K562 (cell line): ENCODE measurements at regions not wholly inside any gene's neighbourhood (a gene's known extent, or its start where the extent isn't known, plus 50 kb on each side); places are given as distances from the start of the nearest gene placed in this dataset.

ENCODE experiments used
- ATAC-seq: fragments of 200-7000 bp; cut with Tn5 transposase; 3 replicates; pipeline ENCODE4 v1.9.1; 2020; ENCODE audit warnings: moderate library complexity
- BruUV-seq: library from RNA; stranded (reverse); fragments of 400-500 nt; replicated peaks from 2 replicates; lab custom pipeline; 2021; lab: Mats Ljungman, UMichigan
- CTCF ChIA-PET: fragments of 300-600 bp; formaldehyde crosslinking; extraction: SDS; loops from one replicate; lab custom pipeline; 2021; ENCODE audit warnings: low intra/inter-chr PET ratio; lab: Yijun Ruan, JAX
- POLR2A ChIA-PET: fragments of 300-600, 350-650 bp; sonication (Branson Sonifier 250); formaldehyde crosslinking; extraction: SDS; loops from one replicate; lab custom pipeline; 2021; ENCODE audit warnings: antibody characterized with exemption, inconsistent platforms; lab: Yijun Ruan, JAX
- DNase-seq, 4 experiments: peaks; one replicate each; pipeline versions ENCODE4 v3.0.0 to v3.0.0-alpha.2; 2011 to 2018; ENCODE audit warnings: low spot score in 3 of 4, mixed read lengths in 3 of 4; ENCODE audit errors: extremely low read depth in 1 of 4
- FAIRE-seq: peaks from 2 replicates; lab custom pipeline; 2011; peaks lifted over from hg19 to GRCh38; lab: Jason Lieb, UNC
- H2AFZ ChIP-seq: 2 replicates; pipeline ENCODE4 v1.6.0; 2011; ENCODE audit warnings: low read depth, low read length, control low read depth, inconsistent platforms
- H3K27ac ChIP-seq: fragments of 200-600 bp; 3 replicates; pipeline ENCODE4 v1.8.0; 2011; ENCODE audit warnings: low read depth, mild to moderate bottlenecking, control low read depth, inconsistent platforms, low read length, moderate library complexity, mixed read lengths; ENCODE audit errors: extremely low read depth
- H3K27me3 ChIP-seq, 2 experiments: fragments of 300-600 bp in 1 of 2; 2 replicates in 1 of 2; 3 replicates in 1 of 2; pipeline versions ENCODE4 v1.6.0 to v1.8.0; 2011; ENCODE audit warnings: inconsistent platforms in 2 of 2, low read length in 2 of 2, mild to moderate bottlenecking in 1 of 2, mixed read lengths in 1 of 2, moderate library complexity in 1 of 2; ENCODE audit not compliant: control insufficient read depth in 2 of 2, insufficient read depth in 2 of 2
- H3K36me3 ChIP-seq: fragments of 300-600 bp; 3 replicates; pipeline ENCODE4 v1.8.0; 2011; ENCODE audit warnings: mild to moderate bottlenecking, low read length, inconsistent platforms; ENCODE audit not compliant: control insufficient read depth, insufficient read depth
- H3K4me1 ChIP-seq, 2 experiments: fragments of 200-600 bp in 1 of 2; replicated peaks in 1 of 2; 2 replicates in 1 of 2; 3 replicates in 1 of 2; pipeline versions ENCODE4 v1.5.1 to v1.8.0; 2011; ENCODE audit warnings: inconsistent platforms in 2 of 2, low read length in 2 of 2, mild to moderate bottlenecking in 1 of 2, mixed read lengths in 1 of 2, moderate library complexity in 1 of 2; ENCODE audit not compliant: control insufficient read depth in 2 of 2, insufficient read depth in 2 of 2
- H3K4me2 ChIP-seq: 2 replicates; pipeline ENCODE4 v1.6.1; 2011; ENCODE audit warnings: low read length, control low read depth, inconsistent platforms, mixed read lengths; ENCODE audit not compliant: insufficient read depth
- H3K4me3 ChIP-seq: fragments of 200-600 bp; sonication (generic), shearing (Covaris generic); 2 replicates; pipeline ENCODE4 v1.5.1; 2016; ENCODE audit warnings: control low read depth, inconsistent platforms
- H3K79me2 ChIP-seq: fragments of 200-600 bp; 3 replicates; pipeline ENCODE4 v1.8.0; 2011; ENCODE audit warnings: low read length, inconsistent platforms; ENCODE audit not compliant: control insufficient read depth, insufficient read depth
- H3K9ac ChIP-seq, 2 experiments: 2 replicates each; pipeline versions ENCODE4 v1.6.0 to v1.6.1; 2011; ENCODE audit warnings: low read depth in 2 of 2, low read length in 2 of 2, control low read depth in 1 of 2, inconsistent platforms in 1 of 2, mild to moderate bottlenecking in 1 of 2, mixed read lengths in 1 of 2; ENCODE audit not compliant: insufficient read depth in 1 of 2
- H3K9me1 ChIP-seq: one replicate; pipeline ENCODE4 v1.6.0; 2011; ENCODE audit warnings: inconsistent platforms, mild to moderate bottlenecking, low read length, moderate library complexity; ENCODE audit not compliant: control insufficient read depth, insufficient read depth
- H3K9me3 ChIP-seq: replicated peaks from 2 replicates; pipeline ENCODE4 v1.5.1; 2011; ENCODE audit warnings: low read depth, low read length, inconsistent platforms; ENCODE audit not compliant: control insufficient read depth, insufficient read depth
- H4K20me1 ChIP-seq: replicated peaks from 2 replicates; pipeline ENCODE4 v1.6.1; 2011; ENCODE audit warnings: low read length, inconsistent platforms, mixed read lengths; ENCODE audit not compliant: control insufficient read depth, insufficient read depth
- CXXC5 ChIP-seq: fragments of 250-450 bp; sonication (Bioruptor Pico); IDR thresholded peaks from 2 replicates; pipeline ENCODE4 v1.8.0; 2022; ENCODE audit warnings: inconsistent platforms, mild to moderate bottlenecking, moderate library complexity
- ETS2 ChIP-seq: IDR thresholded peaks from 2 replicates; pipeline ENCODE4 v1.6.1; 2016; ENCODE audit warnings: borderline replicate concordance, missing genetic modification characterization, mild to moderate bottlenecking, moderate library complexity, missing compliant biosample characterization; ENCODE audit not compliant: poor library complexity, severe bottlenecking
- FOSL1 ChIP-seq: fragments of 200-800 bp; sonication (Bioruptor generic); conservative IDR thresholded peaks from 2 replicates; pipeline ENCODE4 v1.6.1; 2016; ENCODE audit warnings: missing genetic modification characterization, missing compliant biosample characterization
- KLF6 ChIP-seq: fragments of 250-450 bp; sonication (Bioruptor Pico); IDR thresholded peaks from 2 replicates; pipeline ENCODE4 v1.4.0; 2020; ENCODE audit warnings: mild to moderate bottlenecking, moderate library complexity, borderline replicate concordance
- MYNN ChIP-seq, 2 experiments: sonication (generic); formaldehyde crosslinking in 1 of 2; IDR thresholded peaks; 2 replicates each; pipeline versions ENCODE4 v1.5.0 to v1.6.1; 2016 to 2020; ENCODE audit warnings: antibody characterized with exemption in 1 of 2, missing genetic modification reagents in 1 of 2
- PURB ChIP-seq: sonication (generic); formaldehyde crosslinking; IDR thresholded peaks from 2 replicates; pipeline ENCODE4 v1.9.0; 2021; ENCODE audit warnings: low read depth, mild to moderate bottlenecking, missing genetic modification reagents
- RHOXF2B ChIP-seq: fragments of 250-450 bp; sonication (Bioruptor Pico); conservative IDR thresholded peaks from 2 replicates; pipeline ENCODE4 v1.5.1; 2021
- XRCC5 ChIP-seq: fragments of 200-400 bp; formaldehyde crosslinking; IDR thresholded peaks from 2 replicates; pipeline ENCODE4 v1.6.1; 2017; ENCODE audit warnings: low read depth, mild to moderate bottlenecking, low read length
- ZBED1 ChIP-seq: IDR thresholded peaks from 2 replicates; pipeline ENCODE4 v1.6.1; 2014
- ZBTB8A ChIP-seq: fragments of 450-650 bp; IDR thresholded peaks from 2 replicates; pipeline ENCODE4 v1.6.1; 2018; ENCODE audit warnings: mild to moderate bottlenecking, moderate library complexity; ENCODE audit not compliant: partially characterized antibody
- WGBS: fragments of 100-300 bp; shearing (Covaris generic); methylation state at CpG from one replicate; pipeline ENCODE4 v1.1.6; 2016; ENCODE audit warnings: low coverage, mixed read lengths; ENCODE audit not compliant: insufficient coverage; ENCODE audit errors: missing lambda C conversion rate; 5-methylcytosine and 5-hydroxymethylcytosine counted together
- in situ Hi-C: fragments of 300-500 bp; cut with MboI; formaldehyde crosslinking; loops from 4 replicates; pipeline ENCODE4 v1.15.0; 2018; ENCODE audit warnings: inconsistent platforms, mixed read lengths
- intact Hi-C: fragments of 100-400 bp; cut with micrococcal nuclease; formaldehyde crosslinking; loops from 2 replicates; pipeline ENCODE4 v1.14.2; 2022
- TF ChIP-seq, protein P1 (sequence below): sonication (generic); formaldehyde crosslinking; IDR thresholded peaks from 2 replicates; pipeline ENCODE4 v1.8.1; 2022; ENCODE audit warnings: missing genetic modification reagents
- TF ChIP-seq, protein P2 (sequence below): fragments of 450-650 bp; formaldehyde crosslinking; conservative IDR thresholded peaks from 2 replicates; pipeline ENCODE4 v1.4.0; 2022; ENCODE audit warnings: mild to moderate bottlenecking, missing genetic modification characterization
- TF ChIP-seq, protein P3 (sequence below): fragments of 450-650 bp; IDR thresholded peaks from 2 replicates; pipeline ENCODE4 v1.7.0; 2016; ENCODE audit warnings: borderline replicate concordance

DNA sequence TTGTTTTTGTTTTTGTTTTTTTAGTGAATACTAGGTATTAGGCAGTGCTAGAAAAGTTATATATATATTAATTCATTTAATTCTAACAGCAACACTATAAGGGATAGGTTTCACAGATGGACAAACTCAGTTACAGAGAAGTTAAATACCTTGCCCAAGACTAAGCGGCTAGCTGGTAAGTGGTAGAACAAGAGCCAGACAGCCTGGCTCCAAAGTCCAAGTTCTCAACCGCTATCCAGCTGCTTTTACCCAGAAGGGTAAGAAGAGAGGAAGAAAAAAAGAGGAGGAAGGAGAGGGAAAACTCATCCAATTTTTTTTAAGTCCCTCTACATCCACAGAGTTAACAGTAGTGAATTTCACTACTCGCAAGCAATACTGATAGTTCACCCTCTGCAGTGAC, 217.0 kb downstream of the SPRY2 start:
- TF ChIP-seq RHOXF2B (CRISPR knock-in tag) (no peak), FOSL1 (tag) (no peak), PURB (CRISPR knock-in tag) (no peak)
- DNase-seq: no peak
- no peaks in the 10 kb centered on the region for H3K9me1 ChIP-seq
- in situ Hi-C loops (no loop called here), intact Hi-C loops (no loop called here)
- no peak overlapping the region for H3K4me2 ChIP-seq
- ATAC-seq: no peak
- no peaks in the 10 kb centered on the region for H3K36me3 ChIP-seq
- CTCF ChIA-PET: no interaction called here
- no peak for FAIRE-seq
- H3K9ac ChIP-seq: no peak overlapping the region
- 0% methylated on average over 3 of the region's 3 CpGs for WGBS
- POLR2A ChIA-PET: no interaction called here
- no peaks in the 10 kb centered on the region for H3K79me2 ChIP-seq
- no peaks in the 10 kb centered on the region for H4K20me1 ChIP-seq
- no peak overlapping the region for H3K27ac ChIP-seq
- H3K9me3 ChIP-seq: no peaks in the 10 kb centered on the region
- no peak overlapping the region for H3K4me3 ChIP-seq
- no peaks in the 10 kb centered on the region for H3K27me3 ChIP-seq
- no peaks in the 10 kb centered on the region for H3K4me1 ChIP-seq
- H2AFZ ChIP-seq: no peak overlapping the region
- BruUV-seq: no TSS peak

DNA sequence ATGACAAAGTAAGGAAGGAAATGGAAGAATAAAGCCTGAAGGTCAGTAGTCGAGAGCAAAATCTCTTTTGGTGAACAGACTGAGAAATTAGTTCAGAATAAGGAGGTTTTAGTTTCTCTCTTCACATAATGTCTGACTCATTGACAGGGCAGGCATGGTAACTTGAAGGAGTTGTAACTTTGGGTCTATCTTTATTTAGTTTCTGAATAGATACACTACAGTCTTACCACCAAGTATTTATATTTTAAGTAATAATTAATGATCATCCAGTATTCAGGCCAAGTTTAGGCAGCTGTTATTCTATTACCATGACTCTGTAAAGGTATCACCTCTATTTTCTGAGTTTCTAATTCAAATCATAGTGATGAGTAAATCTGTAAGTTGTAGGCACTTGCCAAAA, 219.9 kb downstream of the SPRY2 start:
- H3K4me3 ChIP-seq: no peak overlapping the region
- H3K9me1 ChIP-seq: no peaks in the 10 kb centered on the region
- H3K27me3 ChIP-seq: no peaks in the 10 kb centered on the region
- ATAC-seq (no peak), DNase-seq (no peak), FAIRE-seq (no peak)
- ChIA-PET CTCF (no interaction called here), POLR2A (no interaction called here)
- no peaks in the 10 kb centered on the region for H3K36me3 ChIP-seq
- in situ Hi-C loops: no loop called here
- H3K9ac ChIP-seq: no peak overlapping the region
- no peaks in the 10 kb centered on the region for H4K20me1 ChIP-seq
- no TSS peak for BruUV-seq
- H2AFZ ChIP-seq: no peak overlapping the region
- no peak overlapping the region for H3K4me2 ChIP-seq
- 0% methylated on average over 1 of the region's 1 CpG for WGBS
- no peaks in the 10 kb centered on the region for H3K9me3 ChIP-seq
- intact Hi-C loops: no loop called here
- H3K79me2 ChIP-seq: no peaks in the 10 kb centered on the region
- H3K4me1 ChIP-seq: no peaks in the 10 kb centered on the region
- H3K27ac ChIP-seq: no peak overlapping the region
- no peak for TF ChIP-seq ZBTB8A
- TF ChIP-seq MYNN (IDR thresholded peaks at IDR 0.05): no peak
- TF ChIP-seq MYNN (CRISPR knock-in tag; IDR thresholded peaks at IDR 0.05): no peak
- no peak for TF ChIP-seq XRCC5
- no peak for TF ChIP-seq ZBED1
- no peak for TF ChIP-seq CXXC5 (CRISPR knock-in tag)
- TF ChIP-seq, protein P1, sequence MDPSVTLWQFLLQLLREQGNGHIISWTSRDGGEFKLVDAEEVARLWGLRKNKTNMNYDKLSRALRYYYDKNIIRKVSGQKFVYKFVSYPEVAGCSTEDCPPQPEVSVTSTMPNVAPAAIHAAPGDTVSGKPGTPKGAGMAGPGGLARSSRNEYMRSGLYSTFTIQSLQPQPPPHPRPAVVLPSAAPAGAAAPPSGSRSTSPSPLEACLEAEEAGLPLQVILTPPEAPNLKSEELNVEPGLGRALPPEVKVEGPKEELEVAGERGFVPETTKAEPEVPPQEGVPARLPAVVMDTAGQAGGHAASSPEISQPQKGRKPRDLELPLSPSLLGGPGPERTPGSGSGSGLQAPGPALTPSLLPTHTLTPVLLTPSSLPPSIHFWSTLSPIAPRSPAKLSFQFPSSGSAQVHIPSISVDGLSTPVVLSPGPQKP: no peak
- no peak for TF ChIP-seq KLF6
- no peak for TF ChIP-seq ETS2
- no peak for TF ChIP-seq FOSL1 (tag)
- TF ChIP-seq, protein P2, sequence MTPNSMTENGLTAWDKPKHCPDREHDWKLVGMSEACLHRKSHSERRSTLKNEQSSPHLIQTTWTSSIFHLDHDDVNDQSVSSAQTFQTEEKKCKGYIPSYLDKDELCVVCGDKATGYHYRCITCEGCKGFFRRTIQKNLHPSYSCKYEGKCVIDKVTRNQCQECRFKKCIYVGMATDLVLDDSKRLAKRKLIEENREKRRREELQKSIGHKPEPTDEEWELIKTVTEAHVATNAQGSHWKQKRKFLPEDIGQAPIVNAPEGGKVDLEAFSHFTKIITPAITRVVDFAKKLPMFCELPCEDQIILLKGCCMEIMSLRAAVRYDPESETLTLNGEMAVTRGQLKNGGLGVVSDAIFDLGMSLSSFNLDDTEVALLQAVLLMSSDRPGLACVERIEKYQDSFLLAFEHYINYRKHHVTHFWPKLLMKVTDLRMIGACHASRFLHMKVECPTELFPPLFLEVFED (CRISPR knock-in tag): no peak
- TF ChIP-seq, protein P3, sequence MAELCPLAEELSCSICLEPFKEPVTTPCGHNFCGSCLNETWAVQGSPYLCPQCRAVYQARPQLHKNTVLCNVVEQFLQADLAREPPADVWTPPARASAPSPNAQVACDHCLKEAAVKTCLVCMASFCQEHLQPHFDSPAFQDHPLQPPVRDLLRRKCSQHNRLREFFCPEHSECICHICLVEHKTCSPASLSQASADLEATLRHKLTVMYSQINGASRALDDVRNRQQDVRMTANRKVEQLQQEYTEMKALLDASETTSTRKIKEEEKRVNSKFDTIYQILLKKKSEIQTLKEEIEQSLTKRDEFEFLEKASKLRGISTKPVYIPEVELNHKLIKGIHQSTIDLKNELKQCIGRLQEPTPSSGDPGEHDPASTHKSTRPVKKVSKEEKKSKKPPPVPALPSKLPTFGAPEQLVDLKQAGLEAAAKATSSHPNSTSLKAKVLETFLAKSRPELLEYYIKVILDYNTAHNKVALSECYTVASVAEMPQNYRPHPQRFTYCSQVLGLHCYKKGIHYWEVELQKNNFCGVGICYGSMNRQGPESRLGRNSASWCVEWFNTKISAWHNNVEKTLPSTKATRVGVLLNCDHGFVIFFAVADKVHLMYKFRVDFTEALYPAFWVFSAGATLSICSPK: no peak
